GM12873 (cell line): ENCODE measurements at regions not wholly inside any gene's neighbourhood (a gene's known extent, or its start where the extent isn't known, plus 50 kb on each side); places are given as distances from the start of the nearest gene placed in this dataset.

Source experiments
- CTCF ChIP-seq: IDR thresholded peaks from 2 replicates; pipeline ENCODE4 v1.5.1; 2012; ENCODE audit warnings: low read depth, mild to moderate bottlenecking, moderate library complexity, low read length, control low read depth; ENCODE audit not compliant: insufficient read depth; ENCODE audit errors: missing control alignments

GRCh38 chr12:118650586-118650960, 274.2 kb downstream of the SUDS3 start:
- TF ChIP-seq CTCF, result no peak

GRCh38 chr12:118651487-118651886, 275.1 kb downstream of the SUDS3 start:
- no peak for TF ChIP-seq CTCF

DNA sequence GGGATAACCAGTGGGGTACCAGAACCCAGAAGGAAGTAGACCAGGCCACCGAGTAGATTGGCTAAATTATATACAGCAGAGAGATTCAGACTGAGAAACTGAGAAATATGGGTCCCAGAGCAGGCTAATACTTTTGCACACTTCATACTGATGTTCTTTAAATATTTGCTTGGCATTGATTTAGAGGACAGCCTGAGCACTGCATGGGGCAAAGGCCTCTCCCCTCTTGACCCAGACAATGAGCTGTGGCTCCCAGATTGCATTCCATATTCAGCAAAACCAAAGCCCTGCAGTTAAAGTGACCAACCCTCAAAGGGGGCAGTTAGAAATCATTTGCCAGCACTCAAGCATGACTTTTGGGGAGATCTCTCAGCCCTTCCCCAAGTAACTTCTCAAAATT, 279.2 kb downstream of the SUDS3 start:
- TF ChIP-seq CTCF, result no peak

- no peak for TF ChIP-seq CTCF
Measured at GRCh38 chr12:118680356-118680963, 300.9 kb upstream of the SRRM4 start.

DNA sequence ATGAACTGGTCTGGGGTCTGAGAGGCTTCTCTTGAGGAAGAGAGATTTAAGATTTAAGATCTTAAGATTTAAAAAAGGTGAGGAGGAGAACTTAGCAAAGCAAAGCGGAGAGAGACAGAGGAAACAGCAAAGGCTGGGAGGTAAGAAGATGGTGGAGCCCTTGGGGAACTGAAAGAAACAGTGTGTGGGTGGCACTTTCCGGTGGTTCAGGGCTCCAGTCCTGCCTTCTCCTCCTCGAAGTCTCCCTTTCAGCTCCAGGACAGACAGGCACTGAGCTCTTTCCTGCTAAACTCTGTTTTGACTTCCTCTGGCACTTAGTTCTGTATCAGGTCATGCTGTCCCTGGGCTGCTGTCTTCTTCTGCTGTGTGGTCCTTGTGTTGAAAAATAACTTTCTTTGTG, 298.7 kb upstream of the SRRM4 start:
- TF ChIP-seq CTCF, result no peak

DNA sequence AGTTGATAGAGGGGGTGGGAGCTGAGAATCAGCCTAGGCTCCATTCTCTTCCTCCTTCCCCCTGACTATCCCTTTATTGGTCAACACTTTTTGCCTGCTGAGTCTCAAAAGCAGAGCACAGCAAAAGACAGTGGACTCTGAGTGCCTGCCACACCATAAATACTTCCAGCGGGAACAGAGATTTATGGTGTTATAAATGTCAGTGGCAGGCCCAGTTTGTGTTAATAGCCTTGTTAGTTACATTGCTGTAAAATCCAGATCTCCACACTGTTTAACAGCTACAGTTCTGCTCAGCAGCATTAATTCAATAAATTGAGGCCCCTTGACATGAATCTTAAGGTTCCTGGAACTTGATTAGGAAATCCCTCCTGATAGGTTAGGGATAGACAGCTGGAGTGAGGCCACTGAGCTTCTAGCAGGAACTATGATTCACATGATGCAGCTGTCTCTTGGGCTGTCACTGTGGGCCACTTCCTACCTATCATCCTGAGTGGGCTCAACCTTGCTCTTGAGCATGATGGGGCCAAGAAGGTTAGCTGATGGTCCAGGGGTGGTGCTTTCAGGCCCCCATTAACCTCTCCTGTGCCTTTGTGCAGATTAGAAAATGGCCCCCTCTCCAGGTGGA, 295.2 kb upstream of the SRRM4 start:
- TF ChIP-seq CTCF, result no peak

GRCh38 chr12:118689793-118690192, 291.5 kb upstream of the SRRM4 start:
- TF ChIP-seq CTCF, result no peak
